ENCODE measurements at regions not wholly inside any gene's neighbourhood (a gene's known extent, or its start where the extent isn't known, plus 50 kb on each side); places are given as distances from the start of the nearest gene placed in this dataset.

- H3K27ac ChIP-seq, result no peak overlapping the region
- intact Hi-C loops (cut with DNase I), result no loop called here
- H3K4me1 ChIP-seq, result no peaks in the 10 kb centered on the region
- H3K27me3 ChIP-seq, result no peaks in the 10 kb centered on the region
- no peak for ATAC-seq
- no peak for TF ChIP-seq CTCF (IDR thresholded peaks at IDR 0.05)
- DNase-seq, result no peak
- H3K36me3 ChIP-seq, result no peaks in the 10 kb centered on the region
- H3K4me3 ChIP-seq, result no peak overlapping the region
- no peaks in the 10 kb centered on the region for H3K9me3 ChIP-seq
Observed at GRCh38 chr20:10984913-10985312, 311.1 kb upstream of the JAG1 start.

DNA sequence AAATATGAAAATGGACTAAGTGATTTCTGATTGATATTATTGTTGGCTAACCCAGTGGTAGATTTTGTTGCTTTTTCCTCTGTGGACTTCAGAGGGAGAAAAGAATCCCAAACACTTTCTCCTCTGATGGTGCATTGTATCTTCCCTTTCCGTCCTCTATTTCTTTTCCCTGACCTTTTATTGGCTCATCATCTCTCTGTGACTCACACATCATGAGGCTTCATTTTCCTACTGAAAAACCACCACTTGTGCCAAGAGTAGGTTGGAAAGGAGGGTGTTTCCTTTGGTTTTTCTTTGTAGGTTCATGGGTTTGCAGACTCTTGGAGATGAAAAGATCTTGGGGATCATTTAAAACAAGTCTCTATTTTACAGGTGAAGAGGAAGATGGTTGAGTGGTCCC, 311.7 kb upstream of the JAG1 start:
- TF ChIP-seq CTCF (IDR thresholded peaks at IDR 0.05), result no peak
- DNase-seq, result no peak
- H3K4me3 ChIP-seq, result no peak overlapping the region
- H3K9me3 ChIP-seq, result no peaks in the 10 kb centered on the region
- no peak for ATAC-seq
- no peaks in the 10 kb centered on the region for H3K4me1 ChIP-seq
- H3K27ac ChIP-seq, result no peak overlapping the region
- no peaks in the 10 kb centered on the region for H3K27me3 ChIP-seq
- no peaks in the 10 kb centered on the region for H3K36me3 ChIP-seq
- intact Hi-C loops (cut with DNase I), result no loop called here

- no peaks in the 10 kb centered on the region for H3K27me3 ChIP-seq
- ATAC-seq, result no peak
- no peaks in the 10 kb centered on the region for H3K36me3 ChIP-seq
- H3K4me3 ChIP-seq, result no peak overlapping the region
- TF ChIP-seq CTCF (IDR thresholded peaks at IDR 0.05), result no peak
- no peak overlapping the region for H3K27ac ChIP-seq
- no peaks in the 10 kb centered on the region for H3K4me1 ChIP-seq
- intact Hi-C loops (cut with DNase I), result no loop called here
- H3K9me3 ChIP-seq, result no peaks in the 10 kb centered on the region
- no peak for DNase-seq
Observed at GRCh38 chr20:10986586-10986985, 312.8 kb upstream of the JAG1 start.

GRCh38 chr20:10987651-10988383, 314.0 kb upstream of the JAG1 start:
- TF ChIP-seq CTCF (IDR thresholded peaks at IDR 0.05), result no peak
- no peak for ATAC-seq
- intact Hi-C loops (cut with DNase I), result no loop called here

DNA sequence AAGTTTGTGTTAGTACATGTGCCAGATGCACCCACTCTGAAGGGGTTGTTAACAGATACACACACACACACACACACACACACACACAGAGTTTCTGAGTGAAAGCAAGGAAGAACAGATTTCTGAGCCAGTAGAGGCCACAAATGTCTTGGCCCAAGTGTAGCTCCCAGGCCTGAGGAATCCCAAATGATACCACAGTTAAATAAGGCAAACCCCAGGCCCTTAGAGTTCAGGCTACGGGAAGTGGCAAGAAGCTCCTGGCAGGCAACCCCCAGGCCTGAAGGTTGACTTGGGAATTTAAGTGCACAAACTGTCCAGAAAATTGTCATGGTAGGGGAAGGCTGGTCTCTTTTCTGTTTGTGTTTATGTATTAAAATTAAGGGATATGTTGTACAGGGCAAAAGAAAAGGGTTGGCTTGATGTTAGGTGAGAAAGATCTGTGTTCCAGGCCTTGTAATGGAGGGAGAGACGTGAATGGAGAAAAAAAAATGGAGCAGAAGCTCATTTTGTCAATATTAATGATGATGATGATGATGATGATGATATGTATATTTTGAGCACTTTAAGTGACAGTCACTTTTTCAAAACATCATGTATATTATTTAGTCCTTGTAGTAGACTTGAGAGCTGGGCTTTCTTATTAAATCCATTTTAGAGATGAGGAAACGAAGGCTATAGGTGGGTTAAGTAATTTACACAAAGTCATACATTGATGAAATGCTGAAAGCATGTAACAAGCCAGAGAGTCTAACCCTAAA, 317.0 kb upstream of the JAG1 start:
- H3K36me3 ChIP-seq, result no peaks in the 10 kb centered on the region
- H3K27me3 ChIP-seq, result no peaks in the 10 kb centered on the region
- no peak overlapping the region for H3K4me3 ChIP-seq
- intact Hi-C loops (cut with DNase I), result no loop called here
- no peak overlapping the region for H3K27ac ChIP-seq
- TF ChIP-seq CTCF (IDR thresholded peaks at IDR 0.05), result no peak
- H3K9me3 ChIP-seq, result no peaks in the 10 kb centered on the region
- no peaks in the 10 kb centered on the region for H3K4me1 ChIP-seq
- no peak for DNase-seq
- no peak for ATAC-seq

More at GRCh38 chr20:10987651-10988383, 314.0 kb upstream of the JAG1 start:
- Histone ChIP-seq H3K27me3 (no peaks in the 10 kb centered on the region), H3K4me1 (no peaks in the 10 kb centered on the region), H3K27ac (no peak overlapping the region), H3K4me3 (no peak overlapping the region), H3K36me3 (no peaks in the 10 kb centered on the region), H3K9me3 (no peaks in the 10 kb centered on the region)
- no peak for DNase-seq
